ENCODE measurements at regions not wholly inside any gene's neighbourhood (a gene's known extent, or its start where the extent isn't known, plus 50 kb on each side); places are given as distances from the start of the nearest gene placed in this dataset.
"Not testable (repeated sequence)": the region's sequence is repeated elsewhere in the genome, so short reads cannot be mapped to it uniquely, and the experiment has no call there.

GRCh38 chr7:98730326-98730725 lies 113.2 kb downstream of the NPTX2 start:
- no peaks in the 10 kb centered on the region for H3K36me3 ChIP-seq
- intact Hi-C loops (cut with DNase I) = no loop called here
- no peak overlapping the region for H3K27ac ChIP-seq
- TF ChIP-seq, protein P1, sequence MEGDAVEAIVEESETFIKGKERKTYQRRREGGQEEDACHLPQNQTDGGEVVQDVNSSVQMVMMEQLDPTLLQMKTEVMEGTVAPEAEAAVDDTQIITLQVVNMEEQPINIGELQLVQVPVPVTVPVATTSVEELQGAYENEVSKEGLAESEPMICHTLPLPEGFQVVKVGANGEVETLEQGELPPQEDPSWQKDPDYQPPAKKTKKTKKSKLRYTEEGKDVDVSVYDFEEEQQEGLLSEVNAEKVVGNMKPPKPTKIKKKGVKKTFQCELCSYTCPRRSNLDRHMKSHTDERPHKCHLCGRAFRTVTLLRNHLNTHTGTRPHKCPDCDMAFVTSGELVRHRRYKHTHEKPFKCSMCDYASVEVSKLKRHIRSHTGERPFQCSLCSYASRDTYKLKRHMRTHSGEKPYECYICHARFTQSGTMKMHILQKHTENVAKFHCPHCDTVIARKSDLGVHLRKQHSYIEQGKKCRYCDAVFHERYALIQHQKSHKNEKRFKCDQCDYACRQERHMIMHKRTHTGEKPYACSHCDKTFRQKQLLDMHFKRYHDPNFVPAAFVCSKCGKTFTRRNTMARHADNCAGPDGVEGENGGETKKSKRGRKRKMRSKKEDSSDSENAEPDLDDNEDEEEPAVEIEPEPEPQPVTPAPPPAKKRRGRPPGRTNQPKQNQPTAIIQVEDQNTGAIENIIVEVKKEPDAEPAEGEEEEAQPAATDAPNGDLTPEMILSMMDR (IDR thresholded peaks at IDR 0.05) = no peak
- H3K27me3 ChIP-seq = peaks cover 0 to 22% of the 10 kb centered on the region in 2 donors
- DNase-seq (no peak), ATAC-seq (no peak)
- no peaks in the 10 kb centered on the region for H3K4me1 ChIP-seq
- no peak overlapping the region for H3K4me3 ChIP-seq
- peaks cover 0 to 4% of the 10 kb centered on the region in 2 donors for H3K9me3 ChIP-seq

- Histone ChIP-seq H3K36me3 (no peaks in the 10 kb centered on the region), H3K9me3 (peaks cover 0 to 4% of the 10 kb centered on the region in 2 donors), H3K27ac (no peak overlapping the region), H3K4me1 (no peaks in the 10 kb centered on the region), H3K4me3 (no peak overlapping the region), H3K27me3 (peaks cover 0 to 22% of the 10 kb centered on the region in 2 donors)
- DNase-seq = no peak
- intact Hi-C loops (cut with DNase I) = no loop called here
- no peak for ATAC-seq
- TF ChIP-seq, protein P1 (IDR thresholded peaks at IDR 0.05) = no peak
Measured at GRCh38 chr7:98731651-98732050, 114.6 kb downstream of the NPTX2 start.

- Histone ChIP-seq H3K27ac (no peak overlapping the region), H3K4me1 (no peaks in the 10 kb centered on the region), H3K27me3 (peaks cover 0 to 22% of the 10 kb centered on the region in 2 donors), H3K4me3 (no peak overlapping the region), H3K9me3 (peaks cover 0 to 4% of the 10 kb centered on the region in 2 donors), H3K36me3 (no peaks in the 10 kb centered on the region)
- intact Hi-C loops (cut with DNase I) = no loop called here
- DNase-seq (no peak), ATAC-seq (peak; percentile 39)
- TF ChIP-seq, protein P1 (IDR thresholded peaks at IDR 0.05) = peak in 1 of 2 donors; percentile 38
Measured at GRCh38 chr7:98733036-98733435, 116.0 kb downstream of the NPTX2 start.

GRCh38 chr7:98735801-98736200 lies 118.7 kb downstream of the NPTX2 start:
- ATAC-seq = no peak
- DNase-seq = no peak
- Histone ChIP-seq H3K9me3 (peaks cover 0 to 4% of the 10 kb centered on the region in 2 donors), H3K27ac (no peak overlapping the region), H3K4me3 (no peak overlapping the region), H3K36me3 (no peaks in the 10 kb centered on the region), H3K4me1 (no peaks in the 10 kb centered on the region), H3K27me3 (peaks cover 0 to 2% of the 10 kb centered on the region in 2 donors)
- intact Hi-C loops (cut with DNase I) = no loop called here
- TF ChIP-seq, protein P1 (IDR thresholded peaks at IDR 0.05) = no peak

- intact Hi-C loops (cut with DNase I); H3K4me3 ChIP-seq; H3K27ac ChIP-seq; ATAC-seq; H3K4me1 ChIP-seq; H3K9me3 ChIP-seq; H3K27me3 ChIP-seq; H3K36me3 ChIP-seq; DNase-seq: not testable (repeated sequence)
Measured at GRCh38 chr7:98736461-98736860, 119.4 kb downstream of the NPTX2 start.

DNA sequence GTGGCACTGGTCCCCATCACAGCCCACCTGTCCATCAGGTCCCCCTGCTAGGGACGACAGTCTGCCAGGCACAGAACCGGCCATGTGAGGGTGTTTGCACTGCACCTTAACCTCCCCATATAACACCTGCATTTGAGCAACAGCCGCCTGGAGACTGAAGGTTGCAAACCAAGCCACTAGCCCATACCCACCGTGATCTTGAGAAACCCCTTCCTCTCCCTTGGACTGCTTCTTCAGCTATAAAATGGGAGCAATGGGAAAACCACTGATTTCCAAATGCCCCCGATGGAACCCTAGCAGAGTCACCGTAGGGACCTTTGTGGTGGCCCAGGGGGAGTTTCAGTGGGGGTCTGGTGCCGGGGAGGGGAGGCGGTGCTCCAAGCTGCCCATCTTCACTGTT lies 120.1 kb downstream of the NPTX2 start:
- Histone ChIP-seq H3K36me3 (no peaks in the 10 kb centered on the region), H3K9me3 (peaks cover 0 to 4% of the 10 kb centered on the region in 2 donors), H3K27ac (no peak overlapping the region), H3K4me3 (no peak overlapping the region), H3K4me1 (no peaks in the 10 kb centered on the region), H3K27me3 (no peaks in the 10 kb centered on the region)
- no peak for DNase-seq
- intact Hi-C loops (cut with DNase I) = no loop called here
- no peak for ATAC-seq
- TF ChIP-seq, protein P1 (IDR thresholded peaks at IDR 0.05) = no peak
